Heart right ventricle (tissue), 16 donors: ENCODE measurements at regions not wholly inside any gene's neighbourhood (a gene's known extent, or its start where the extent isn't known, plus 50 kb on each side); places are given as distances from the start of the nearest gene placed in this dataset.

ENCODE experiments used
- ATAC-seq, 8 donors: fragments of 200-7000 bp; cut with Tn5 transposase; one replicate each; pipeline ENCODE4 v1.9.1; 2020; ENCODE audit warnings: mild to moderate bottlenecking in 8 of 8, moderate library complexity in 8 of 8, moderate number of reproducible peaks in 1 of 8
- DNase-seq, 2 donors: peaks; one replicate each; pipeline ENCODE4 v3.0.0-alpha.2; 2020
- H3K27ac ChIP-seq, 10 donors: fragments of 200-600 bp; sonication (generic) in 2 of 10; one replicate each; pipeline versions ENCODE4 v1.5.0 to v1.8.0; 2020 to 2022; ENCODE audit warnings: mild to moderate bottlenecking in 3 of 10
- H3K27me3 ChIP-seq, 7 donors: fragments of 200-600 bp; one replicate each; pipeline ENCODE4 v1.8.0; 2021 to 2022; ENCODE audit warnings: mild to moderate bottlenecking in 2 of 7
- H3K36me3 ChIP-seq, 9 donors: fragments of 200-600 bp; sonication (generic) in 1 of 9; one replicate each; pipeline versions ENCODE4 v1.5.0 to v1.8.0; 2020 to 2022; ENCODE audit warnings: mild to moderate bottlenecking in 2 of 9
- H3K4me1 ChIP-seq, 9 donors: fragments of 200-600 bp; sonication (generic) in 1 of 9; one replicate each; pipeline versions ENCODE4 v1.5.0 to v1.8.0; 2020 to 2022; ENCODE audit warnings: mild to moderate bottlenecking in 4 of 9
- H3K4me3 ChIP-seq, 10 donors: fragments of 200-600 bp; sonication (generic) in 2 of 10; one replicate each; pipeline versions ENCODE4 v1.5.0 to v1.8.0; 2020 to 2022; ENCODE audit warnings: mild to moderate bottlenecking in 7 of 10, moderate library complexity in 2 of 10
- H3K9me3 ChIP-seq, 11 donors: fragments of 200-600 bp in 10 of 11; sonication (generic) in 2 of 11; one replicate each; pipeline versions ENCODE4 v1.5.0 to v1.8.0; 2013 to 2022; ENCODE audit warnings: mild to moderate bottlenecking in 2 of 11, control low read depth in 1 of 11, moderate library complexity in 1 of 11
- WGBS, 2 donors: extraction: QIAGEN DNeasy Blood & Tissue Kit; methylation state at CpG; one replicate each; pipeline ENCODE4 v1.1.7; 2013; ENCODE audit warnings: inconsistent platforms in 1 of 2; 5-methylcytosine and 5-hydroxymethylcytosine counted together
- intact Hi-C, 10 donors: fragments of 100-400 bp; cut with DNase I; formaldehyde crosslinking; loops; one replicate each; pipeline versions ENCODE4 v1.11.1 to v1.14.2; 2022
- TF ChIP-seq, protein P1 (sequence below), 9 donors: fragments of 200-600 bp; sonication (generic) in 2 of 9; IDR thresholded peaks; one replicate each; pipeline versions ENCODE4 v1.5.0 to v1.8.0; 2021 to 2022; ENCODE audit warnings: antibody characterized with exemption in 9 of 9, mild to moderate bottlenecking in 5 of 9, moderate library complexity in 1 of 9
- donor health status: Arrhythmogenic right ventricular cardiomyopathy.
- donor health status: ischemic (EF 13 %, LVEDD 7.1; RV severe dilation, severe dysfunction).
- donor health status: healthy with polysubstance abuse.
- donor health status: DM: no; HTN: yes; CAD: no.
- donor health status: DM: no; HTN: no; CAD: no.
- donor health status: ischemic (EF 25% LVEDD 6.9; RV normal size, moderate dysfunction).
- donor health status: ischemic (EF 25% LVEDD 5.7; RV mildly dilated, moderate dysfunction).
- donor health status: healthy.
- donor health status: DM: yes; HTN: yes; CAD: no.
- donor health status: Ischemic cardiomyopathy.
- donor health status: ischemic (EF 35%, LVEDD 5.7; RV mildly dilated, moderate dysfunction).
- donor health status: nonischemic (EF 11% LVEDD 7.7; RV severe dilation, severe dysfunction).
- donor health status: DM: yes; HTN: yes; CAD: no.
- donor health status: PGD.
- donor health status: ischemic (EF 29% LVEDD 5.4; RV normal size, mild dysfunction).
- donor health status: nonischemic (EF 23%, LVEDD 6.1; RV moderate dilation, normal function).

DNA sequence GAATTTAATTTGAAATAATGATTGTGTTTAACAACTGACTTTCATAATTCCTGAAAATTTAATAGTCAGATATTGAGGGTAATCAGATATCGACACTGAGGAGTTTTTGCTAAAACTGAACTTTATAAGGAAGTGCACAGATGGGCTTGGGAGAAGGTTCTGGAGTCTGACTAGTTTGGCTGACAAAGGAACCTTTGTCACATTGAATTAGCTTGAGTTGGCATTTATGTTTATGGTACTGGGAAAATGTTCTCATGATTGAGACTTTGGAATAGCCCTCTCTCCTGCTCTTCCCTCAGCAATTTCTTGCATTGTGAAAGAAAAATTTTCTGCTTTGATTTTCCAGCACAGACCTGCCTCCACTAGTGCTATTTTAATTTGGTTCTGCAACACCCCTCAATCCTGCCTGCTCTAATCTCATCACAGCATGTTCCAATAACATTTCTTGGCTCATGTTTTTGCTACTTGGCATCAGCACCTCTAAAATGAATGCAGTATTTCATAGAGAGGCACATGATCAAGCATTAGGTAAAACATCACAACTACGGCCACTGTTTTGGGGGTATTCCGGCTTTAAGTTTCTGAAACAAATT is 133.9 kb upstream of the FSHR start:
- H3K36me3 ChIP-seq = no peaks in the 10 kb centered on the region
- no peaks in the 10 kb centered on the region for H3K9me3 ChIP-seq
- intact Hi-C loops = no loop called here
- H3K4me1 ChIP-seq = peaks cover 0 to 23% (median 10%) of the 10 kb centered on the region in 9 donors
- TF ChIP-seq, protein P1, sequence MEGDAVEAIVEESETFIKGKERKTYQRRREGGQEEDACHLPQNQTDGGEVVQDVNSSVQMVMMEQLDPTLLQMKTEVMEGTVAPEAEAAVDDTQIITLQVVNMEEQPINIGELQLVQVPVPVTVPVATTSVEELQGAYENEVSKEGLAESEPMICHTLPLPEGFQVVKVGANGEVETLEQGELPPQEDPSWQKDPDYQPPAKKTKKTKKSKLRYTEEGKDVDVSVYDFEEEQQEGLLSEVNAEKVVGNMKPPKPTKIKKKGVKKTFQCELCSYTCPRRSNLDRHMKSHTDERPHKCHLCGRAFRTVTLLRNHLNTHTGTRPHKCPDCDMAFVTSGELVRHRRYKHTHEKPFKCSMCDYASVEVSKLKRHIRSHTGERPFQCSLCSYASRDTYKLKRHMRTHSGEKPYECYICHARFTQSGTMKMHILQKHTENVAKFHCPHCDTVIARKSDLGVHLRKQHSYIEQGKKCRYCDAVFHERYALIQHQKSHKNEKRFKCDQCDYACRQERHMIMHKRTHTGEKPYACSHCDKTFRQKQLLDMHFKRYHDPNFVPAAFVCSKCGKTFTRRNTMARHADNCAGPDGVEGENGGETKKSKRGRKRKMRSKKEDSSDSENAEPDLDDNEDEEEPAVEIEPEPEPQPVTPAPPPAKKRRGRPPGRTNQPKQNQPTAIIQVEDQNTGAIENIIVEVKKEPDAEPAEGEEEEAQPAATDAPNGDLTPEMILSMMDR (IDR thresholded peaks at IDR 0.05) = no peak
- WGBS, 2 donors = 46 to 61% methylated on average over 3 of the region's 3 CpGs
- peak overlapping the region in 3 of 10 donors; percentile 20 to 58 (median 28) for H3K27ac ChIP-seq
- DNase-seq = peak in 1 of 2 donors; percentile 7
- no peaks in the 10 kb centered on the region for H3K27me3 ChIP-seq
- no peak overlapping the region for H3K4me3 ChIP-seq
- ATAC-seq = peak in 7 of 8 donors; percentile 43 to 94 (median 79)

DNA sequence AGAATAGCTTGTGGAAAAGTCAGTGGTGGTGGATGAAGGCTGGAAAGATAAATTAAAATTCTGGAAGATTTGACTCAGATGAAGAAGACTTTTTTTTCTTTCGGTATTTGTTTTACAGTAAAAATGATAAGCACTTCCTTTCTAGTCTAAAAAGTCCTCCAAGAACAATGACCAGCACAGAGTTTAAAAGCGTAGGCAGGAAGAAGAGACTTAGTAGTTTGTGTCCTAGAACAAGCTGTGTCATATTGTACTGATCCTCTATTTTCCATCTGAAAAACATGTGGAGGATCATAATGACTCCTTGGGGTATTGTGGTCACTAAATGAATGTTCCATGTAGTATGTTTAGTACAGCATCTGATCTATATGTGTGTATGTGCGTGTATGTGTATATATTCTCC is 132.4 kb upstream of the FSHR start:
- 62 to 65% methylated on average over 3 of the region's 3 CpGs for WGBS, 2 donors
- H3K4me1 ChIP-seq = peaks cover 0 to 23% (median 10%) of the 10 kb centered on the region in 9 donors
- no peak overlapping the region for H3K4me3 ChIP-seq
- no peak for ATAC-seq
- intact Hi-C loops = no loop called here
- TF ChIP-seq, protein P1 (IDR thresholded peaks at IDR 0.05) = no peak
- no peaks in the 10 kb centered on the region for H3K36me3 ChIP-seq
- no peak overlapping the region for H3K27ac ChIP-seq
- no peak for DNase-seq
- no peaks in the 10 kb centered on the region for H3K9me3 ChIP-seq
- H3K27me3 ChIP-seq = no peaks in the 10 kb centered on the region

DNA sequence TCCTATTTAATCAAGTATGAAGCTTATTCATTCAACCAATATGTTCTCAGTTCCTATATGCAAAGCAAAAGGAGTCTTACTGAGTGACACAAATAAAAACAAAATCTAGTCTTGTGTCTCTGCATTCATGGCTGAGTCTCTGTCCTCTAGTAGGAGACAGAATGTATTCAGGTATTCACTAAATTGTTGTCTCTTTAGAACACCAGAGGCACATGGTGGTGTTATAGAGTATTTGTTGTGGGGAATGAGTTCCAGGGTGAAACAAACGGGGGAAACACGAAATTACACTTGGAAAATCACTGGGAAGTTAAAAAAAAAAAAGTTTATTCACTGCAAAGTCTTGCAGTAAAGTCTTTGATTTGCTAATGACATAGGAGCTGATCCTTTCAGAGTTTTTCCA is 131.7 kb upstream of the FSHR start:
- WGBS, 2 donors = 73 to 88% methylated on average over 2 of the region's 2 CpGs
- intact Hi-C loops = no loop called here

DNA sequence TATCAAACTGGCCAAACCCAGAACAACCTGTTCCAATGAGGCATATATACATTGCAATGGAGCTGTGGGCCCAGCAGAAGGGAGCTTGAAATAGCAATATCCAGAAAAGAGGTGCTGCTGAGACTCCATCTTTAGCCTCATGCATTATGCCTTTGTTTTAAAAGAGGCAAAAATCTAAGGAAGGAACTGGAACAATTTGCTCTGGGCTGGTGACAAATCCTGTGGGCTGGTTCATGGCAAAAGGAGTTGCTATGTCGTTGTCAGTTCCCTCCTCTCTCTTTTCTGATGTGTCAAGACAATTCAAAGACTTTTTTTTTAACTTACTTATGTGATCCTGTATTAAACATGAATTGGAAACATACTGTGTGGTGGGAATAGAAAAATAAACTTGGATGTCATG is 124.2 kb upstream of the FSHR start:
- ATAC-seq = no peak
- intact Hi-C loops = no loop called here
- Histone ChIP-seq H3K4me3 (no peak overlapping the region), H3K4me1 (no peaks in the 10 kb centered on the region), H3K27me3 (no peaks in the 10 kb centered on the region), H3K27ac (no peak overlapping the region), H3K36me3 (no peaks in the 10 kb centered on the region), H3K9me3 (peaks cover 0 to 21% (median 0%) of the 10 kb centered on the region in 11 donors)
- 69% methylated on average over 1 of the region's 1 CpG for WGBS, 2 donors
- TF ChIP-seq, protein P1 (IDR thresholded peaks at IDR 0.05) = no peak
- no peak for DNase-seq

More for the DNA sequence above, 131.7 kb upstream of the FSHR start:
- H3K27ac ChIP-seq = no peak overlapping the region
- H3K36me3 ChIP-seq = no peaks in the 10 kb centered on the region
- TF ChIP-seq, protein P1 (IDR thresholded peaks at IDR 0.05) = no peak
- H3K4me3 ChIP-seq = no peak overlapping the region
- DNase-seq (no peak), ATAC-seq (no peak)
- H3K27me3 ChIP-seq = no peaks in the 10 kb centered on the region
- peaks cover 0 to 23% (median 10%) of the 10 kb centered on the region in 9 donors for H3K4me1 ChIP-seq
- H3K9me3 ChIP-seq = no peaks in the 10 kb centered on the region
